Naive thymus-derived CD4-positive, alpha-beta T cell (primary cell): ENCODE measurements at regions not wholly inside any gene's neighbourhood (a gene's known extent, or its start where the extent isn't known, plus 50 kb on each side); places are given as distances from the start of the nearest gene placed in this dataset.
"Not testable (repeated sequence)": the region's sequence is repeated elsewhere in the genome, so short reads cannot be mapped to it uniquely, and the experiment has no call there.

Experiments used
- ATAC-seq: fragments of 150-1000 bp; cut with Tn5 transposase; 2 replicates; pipeline ENCODE4 v1.10.0; 2021; ENCODE audit warnings: mild to moderate bottlenecking, moderate library complexity
- CTCF ChIA-PET: fragments of 350-600 bp; sonication (Branson Sonifier 250); formaldehyde crosslinking; loops from one replicate; lab custom pipeline; 2021; ENCODE audit warnings: antibody characterized with exemption; lab: Charles Lee
- POLR2A ChIA-PET: fragments of 350-600 bp; sonication (Branson Sonifier 250); formaldehyde crosslinking; loops from one replicate; lab custom pipeline; 2021; ENCODE audit warnings: antibody characterized with exemption, inconsistent platforms; lab: Charles Lee
- DNase-seq, 9 donors: peaks; one replicate each; pipeline versions ENCODE4 v3.0.0 to v3.0.0-alpha.2; 2020 to 2022; ENCODE audit warnings: mixed read lengths in 1 of 9
- H3K27ac ChIP-seq: one replicate; pipeline ENCODE4 v1.7.0; 2013; ENCODE audit warnings: mild to moderate bottlenecking, low read depth, low read length, moderate library complexity
- H3K27me3 ChIP-seq, 2 donors: one replicate each; pipeline ENCODE4 v1.7.0; 2013; ENCODE audit warnings: low read length in 2 of 2, mild to moderate bottlenecking in 2 of 2, moderate library complexity in 2 of 2; ENCODE audit not compliant: control insufficient read depth in 2 of 2, insufficient read depth in 2 of 2
- H3K36me3 ChIP-seq, 3 experiments: 1 replicate in 2 of 3; 2 replicates in 1 of 3; pipeline ENCODE4 v1.7.0; 2013; ENCODE audit warnings: low read length in 3 of 3, mild to moderate bottlenecking in 3 of 3, moderate library complexity in 1 of 3; ENCODE audit not compliant: insufficient read depth in 3 of 3, control insufficient read depth in 2 of 3
- H3K4me1 ChIP-seq, 2 donors: one replicate each; pipeline ENCODE4 v1.7.0; 2013; ENCODE audit warnings: low read length in 2 of 2, mild to moderate bottlenecking in 2 of 2, moderate library complexity in 1 of 2; ENCODE audit not compliant: control insufficient read depth in 2 of 2, insufficient read depth in 2 of 2
- H3K4me3 ChIP-seq: 2 replicates; pipeline ENCODE4 v1.7.0; 2013; ENCODE audit warnings: mild to moderate bottlenecking, low read length
- H3K9me3 ChIP-seq, 3 experiments: 1 replicate in 2 of 3; 2 replicates in 1 of 3; pipeline ENCODE4 v1.7.0; 2013; ENCODE audit warnings: low read length in 3 of 3; ENCODE audit not compliant: control insufficient read depth in 2 of 3
- H3K27ac Mint-ChIP-seq, 9 donors: one replicate each; pipeline ENCODE4 v1.8.0; 2020 to 2022; ENCODE audit warnings: mixed read lengths in 9 of 9, mild to moderate bottlenecking in 8 of 9, moderate library complexity in 5 of 9, inconsistent platforms in 2 of 9
- H3K27me3 Mint-ChIP-seq, 5 donors: one replicate each; pipeline ENCODE4 v1.8.0; 2021 to 2022; ENCODE audit warnings: mixed read lengths in 5 of 5, mild to moderate bottlenecking in 1 of 5
- H3K36me3 Mint-ChIP-seq, 5 donors: one replicate each; pipeline ENCODE4 v1.8.0; 2020 to 2022; ENCODE audit warnings: mixed read lengths in 5 of 5, mild to moderate bottlenecking in 3 of 5, inconsistent platforms in 1 of 5
- H3K4me1 Mint-ChIP-seq, 7 donors: one replicate each; pipeline ENCODE4 v1.8.0; 2020 to 2022; ENCODE audit warnings: mixed read lengths in 7 of 7, mild to moderate bottlenecking in 3 of 7, inconsistent platforms in 1 of 7
- H3K4me3 Mint-ChIP-seq, 10 donors: one replicate each; pipeline ENCODE4 v1.8.0; 2020 to 2022; ENCODE audit warnings: mild to moderate bottlenecking in 10 of 10, mixed read lengths in 10 of 10, moderate library complexity in 6 of 10, inconsistent platforms in 2 of 10
- H3K9me3 Mint-ChIP-seq, 11 donors: one replicate each; pipeline ENCODE4 v1.8.0; 2020 to 2022; ENCODE audit warnings: mixed read lengths in 11 of 11, mild to moderate bottlenecking in 4 of 11, inconsistent platforms in 1 of 11, moderate library complexity in 1 of 11
- intact Hi-C, 2 donors: fragments of 100-400 bp; cut with micrococcal nuclease; formaldehyde crosslinking; loops; one replicate each; pipeline ENCODE4 v1.15.1; 2023

DNA sequence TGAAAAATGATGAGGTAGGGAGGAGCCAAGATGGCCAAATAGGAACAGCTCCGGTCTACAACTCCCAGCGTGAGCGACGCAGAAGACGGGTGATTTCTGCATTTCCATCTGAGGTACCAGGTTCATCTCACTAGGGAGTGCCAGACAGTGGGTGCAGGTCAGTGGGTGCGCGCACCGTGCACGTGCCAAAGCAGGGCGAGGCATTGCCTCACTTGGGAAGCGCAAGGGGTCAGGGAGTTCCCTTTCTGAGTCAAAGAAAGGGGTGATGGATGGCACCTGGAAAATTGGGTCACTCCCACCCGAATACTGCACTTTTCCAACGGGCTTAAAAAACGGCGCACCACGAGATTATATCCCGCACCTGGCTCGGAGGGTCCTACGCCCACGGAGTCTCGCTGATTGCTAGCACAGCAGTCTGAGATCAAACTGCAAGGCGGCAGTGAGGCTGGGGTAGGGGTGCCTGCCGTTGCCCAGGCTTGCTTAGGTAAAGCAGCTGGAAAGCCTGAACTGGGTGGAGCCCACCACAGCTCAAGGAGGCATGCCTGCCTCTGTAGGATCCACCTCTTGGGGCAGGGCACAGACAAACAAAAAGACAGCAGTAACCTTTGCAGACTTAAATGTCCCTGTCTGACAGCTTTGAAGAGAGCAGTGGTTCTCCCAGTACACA, 230.5 kb downstream of the GOLGA6L6 start:
- H3K36me3 ChIP-seq, CTCF ChIA-PET, H3K27me3 ChIP-seq, H3K4me3 Mint-ChIP-seq, H3K9me3 Mint-ChIP-seq, H3K4me1 ChIP-seq, H3K27ac ChIP-seq, H3K27me3 Mint-ChIP-seq, POLR2A ChIA-PET, intact Hi-C loops, H3K9me3 ChIP-seq, ATAC-seq, DNase-seq, H3K4me3 ChIP-seq, H3K4me1 Mint-ChIP-seq, H3K27ac Mint-ChIP-seq, H3K36me3 Mint-ChIP-seq: not testable (repeated sequence)

GRCh38 chr15:20310603-20311002, 231.0 kb downstream of the GOLGA6L6 start:
- Histone ChIP-seq H3K4me1 (no peaks in the 10 kb centered on the region), H3K36me3 (no peaks in the 10 kb centered on the region), H3K9me3 (no peaks in the 10 kb centered on the region), H3K27ac (no peak overlapping the region), H3K27me3 (no peaks in the 10 kb centered on the region), H3K4me3 (no peak overlapping the region)
- DNase-seq (no peak), ATAC-seq (no peak)
- ChIA-PET POLR2A (no interaction called here), CTCF (no interaction called here)
- Mint-ChIP-seq H3K4me3 (no peak overlapping the region), H3K27ac (no peak overlapping the region), H3K9me3 (peaks cover 0 to 2% (median 0%) of the 10 kb centered on the region in 11 donors), H3K4me1 (no peaks in the 10 kb centered on the region), H3K36me3 (no peaks in the 10 kb centered on the region), H3K27me3 (no peaks in the 10 kb centered on the region)
- intact Hi-C loops, result no loop called here

- POLR2A ChIA-PET, H3K9me3 ChIP-seq, H3K27ac Mint-ChIP-seq, H3K4me1 ChIP-seq, H3K27ac ChIP-seq, H3K27me3 ChIP-seq, intact Hi-C loops, H3K9me3 Mint-ChIP-seq, H3K4me1 Mint-ChIP-seq, H3K36me3 ChIP-seq, DNase-seq, H3K27me3 Mint-ChIP-seq, H3K4me3 Mint-ChIP-seq, H3K4me3 ChIP-seq, ATAC-seq, CTCF ChIA-PET, H3K36me3 Mint-ChIP-seq: not testable (repeated sequence)
These were observed 231.6 kb downstream of the GOLGA6L6 start for GRCh38 chr15:20309966-20310365.

- H3K4me3 ChIP-seq, CTCF ChIA-PET, H3K4me3 Mint-ChIP-seq, ATAC-seq, H3K27me3 ChIP-seq, H3K27me3 Mint-ChIP-seq, H3K9me3 ChIP-seq, intact Hi-C loops, H3K36me3 Mint-ChIP-seq, DNase-seq, H3K4me1 Mint-ChIP-seq, POLR2A ChIA-PET, H3K36me3 ChIP-seq, H3K9me3 Mint-ChIP-seq, H3K27ac ChIP-seq, H3K4me1 ChIP-seq, H3K27ac Mint-ChIP-seq: not testable (repeated sequence)
These were observed 232.2 kb downstream of the GOLGA6L6 start for GRCh38 chr15:20309395-20309794.

DNA sequence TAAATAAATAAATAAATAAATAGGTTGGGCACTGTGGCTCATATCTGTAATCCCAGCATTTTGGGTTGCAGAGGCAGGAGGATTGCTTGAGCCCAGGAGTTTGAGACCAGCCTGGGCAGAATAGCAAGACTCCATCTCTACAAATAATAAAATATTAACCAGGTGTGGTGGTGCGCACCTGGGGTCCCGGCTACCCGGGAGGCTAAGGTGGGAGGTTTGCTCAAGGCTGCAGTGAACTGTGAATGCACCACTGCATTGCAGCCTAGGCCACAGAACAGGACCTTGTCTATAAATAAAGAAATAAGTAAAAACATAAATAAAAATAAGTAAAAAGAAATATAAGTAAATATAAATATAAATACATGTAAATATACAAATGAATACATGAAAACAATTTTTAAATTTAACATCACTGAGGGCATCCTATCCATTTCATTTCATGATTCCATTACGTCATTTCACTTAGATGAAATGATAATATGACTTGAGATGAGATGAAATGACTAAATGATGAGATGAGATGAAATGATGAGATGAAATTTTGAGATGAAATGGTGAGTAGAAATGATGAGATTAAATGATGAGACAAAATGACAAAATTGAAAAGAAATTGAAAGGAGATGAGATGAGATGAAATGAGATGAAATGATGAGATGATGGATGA, 233.4 kb downstream of the GOLGA6L6 start:
- H3K27me3 ChIP-seq, H3K27ac Mint-ChIP-seq, H3K4me1 ChIP-seq, ATAC-seq, intact Hi-C loops, H3K27ac ChIP-seq, H3K27me3 Mint-ChIP-seq, H3K4me3 ChIP-seq, H3K9me3 ChIP-seq, H3K4me3 Mint-ChIP-seq, CTCF ChIA-PET, H3K4me1 Mint-ChIP-seq, H3K36me3 ChIP-seq, POLR2A ChIA-PET, DNase-seq, H3K9me3 Mint-ChIP-seq, H3K36me3 Mint-ChIP-seq: not testable (repeated sequence)

DNA sequence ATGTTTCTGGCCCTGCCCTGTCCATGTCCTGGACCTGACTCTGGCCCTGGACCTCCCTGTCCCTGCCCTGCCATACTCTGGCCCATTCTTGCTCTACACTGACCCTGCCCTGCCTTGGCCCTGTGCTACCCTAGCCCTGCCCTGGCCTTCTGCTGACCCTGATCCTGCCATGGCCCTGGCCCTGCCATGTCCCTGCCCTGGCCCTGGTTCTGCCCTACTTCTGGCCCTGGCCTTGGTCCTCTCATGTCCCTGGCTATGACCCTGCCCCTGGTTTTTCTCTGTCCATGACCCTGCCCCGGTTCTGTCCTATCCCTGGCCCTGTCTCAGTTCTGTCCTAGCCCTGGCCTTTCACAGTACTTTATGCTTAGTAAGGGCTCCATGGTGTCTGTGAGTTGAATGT, 234.5 kb downstream of the GOLGA6L6 start:
- DNase-seq, H3K27me3 Mint-ChIP-seq, H3K9me3 ChIP-seq, H3K9me3 Mint-ChIP-seq, H3K27ac ChIP-seq, H3K36me3 Mint-ChIP-seq, H3K36me3 ChIP-seq, ATAC-seq, POLR2A ChIA-PET, H3K4me3 Mint-ChIP-seq, H3K27me3 ChIP-seq, intact Hi-C loops, H3K27ac Mint-ChIP-seq, CTCF ChIA-PET, H3K4me3 ChIP-seq, H3K4me1 Mint-ChIP-seq, H3K4me1 ChIP-seq: not testable (repeated sequence)

GRCh38 chr15:20306497-20307106, 235.0 kb downstream of the GOLGA6L6 start:
- H3K4me1 Mint-ChIP-seq, intact Hi-C loops, H3K27me3 Mint-ChIP-seq, H3K4me3 Mint-ChIP-seq, POLR2A ChIA-PET, H3K27me3 ChIP-seq, H3K27ac Mint-ChIP-seq, CTCF ChIA-PET, H3K4me1 ChIP-seq, H3K4me3 ChIP-seq, H3K36me3 ChIP-seq, DNase-seq, H3K9me3 ChIP-seq, H3K9me3 Mint-ChIP-seq, H3K36me3 Mint-ChIP-seq, ATAC-seq, H3K27ac ChIP-seq: not testable (repeated sequence)
